ENCODE measurements at regions not wholly inside any gene's neighbourhood (a gene's known extent, or its start where the extent isn't known, plus 50 kb on each side); places are given as distances from the start of the nearest gene placed in this dataset.

DNA sequence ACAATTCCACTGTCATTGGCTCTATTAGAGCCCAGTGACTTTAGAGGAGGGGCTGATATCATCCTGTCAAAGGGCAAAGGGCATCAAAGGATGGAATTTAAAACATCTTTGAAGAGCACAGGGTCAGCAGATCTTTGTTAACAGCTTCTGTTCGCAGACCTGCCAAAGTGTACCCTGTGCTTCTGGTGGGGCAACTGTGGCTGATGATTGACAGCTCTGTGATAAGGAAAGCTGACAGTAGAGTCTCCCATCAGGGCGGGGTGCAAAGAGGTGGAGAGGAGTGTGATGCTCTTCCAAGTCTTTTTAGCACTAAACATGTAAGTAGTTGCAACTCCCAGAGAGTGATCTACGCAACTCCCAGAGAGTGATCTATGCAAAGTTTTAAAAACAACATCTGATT is 742.1 kb upstream of the SOX9 start:
- Histone ChIP-seq H3K36me3 (ENCODE audit: control insufficient read depth in 2 of 2, insufficient read depth in 2 of 2, low read length in 1 of 2) (no peaks in the 10 kb centered on the region), H3K27ac (ENCODE audit: low read depth in 1 of 2, low read length in 1 of 2) (no peak overlapping the region), H3K4me3 (ENCODE audit: low read length in 2 of 2) (no peak overlapping the region), H3K9me3 (ENCODE audit: control insufficient read depth in 2 of 2, insufficient read depth in 1 of 2, low read length in 1 of 2) (no peaks in the 10 kb centered on the region), H3K4me1 (ENCODE audit: control insufficient read depth in 2 of 2, insufficient read depth in 2 of 2, low read length in 2 of 2) (no peaks in the 10 kb centered on the region), H3K27me3 (ENCODE audit: control insufficient read depth in 2 of 2, insufficient read depth in 1 of 2, low read length in 1 of 2) (no peaks in the 10 kb centered on the region)
- no peak for DNase-seq (ENCODE audit: low read depth in 6 of 9, low spot score in 9 of 9)
- 86% methylated on average over 3 of the region's 3 CpGs for WGBS

DNA sequence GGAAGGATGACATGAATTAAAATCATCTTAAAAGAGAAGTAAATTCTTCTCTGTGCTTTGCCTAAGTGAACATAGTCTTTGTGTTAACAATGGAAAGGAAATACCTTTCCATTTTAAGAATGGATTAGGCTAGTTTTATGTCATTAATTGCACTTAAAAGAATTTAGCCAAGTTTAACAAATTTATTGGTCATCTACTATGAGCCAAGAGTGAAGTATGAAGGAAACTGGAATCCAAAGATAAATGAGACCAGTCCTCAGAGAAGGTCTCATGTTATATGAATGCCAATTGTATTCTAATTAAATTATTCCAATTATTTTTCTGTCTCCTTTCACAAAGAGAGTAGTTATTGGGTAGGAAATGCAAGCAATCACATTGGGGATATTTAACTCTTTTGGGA is 741.3 kb upstream of the SOX9 start:
- Histone ChIP-seq H3K9me3 (ENCODE audit: control insufficient read depth in 2 of 2, insufficient read depth in 1 of 2, low read length in 1 of 2) (no peaks in the 10 kb centered on the region), H3K36me3 (ENCODE audit: control insufficient read depth in 2 of 2, insufficient read depth in 2 of 2, low read length in 1 of 2) (no peaks in the 10 kb centered on the region)

DNA sequence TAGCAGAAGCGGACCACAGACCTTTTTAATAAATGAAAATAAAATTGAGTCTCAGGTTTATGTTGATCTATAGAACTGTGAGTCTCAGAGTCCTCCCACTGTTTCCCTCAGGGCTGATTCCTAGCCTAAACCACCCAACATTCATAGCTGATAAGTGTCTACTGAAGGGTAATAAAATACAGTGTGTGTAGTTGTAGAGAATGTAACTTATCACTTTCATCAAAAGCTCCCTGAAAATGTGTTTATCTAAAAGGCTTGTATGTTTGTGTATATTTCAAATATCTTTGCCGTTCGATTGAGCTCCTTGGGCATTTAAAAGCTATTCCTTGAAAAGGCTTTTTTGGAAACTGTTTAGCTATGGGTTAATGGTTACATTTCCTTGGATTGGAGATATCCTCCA is 740.3 kb upstream of the SOX9 start:
- WGBS: 86% methylated on average over 3 of the region's 3 CpGs
- H3K36me3 ChIP-seq (ENCODE audit: control insufficient read depth in 2 of 2, insufficient read depth in 2 of 2, low read length in 1 of 2): no peaks in the 10 kb centered on the region
- H3K27me3 ChIP-seq (ENCODE audit: control insufficient read depth in 2 of 2, insufficient read depth in 1 of 2, low read length in 1 of 2): no peaks in the 10 kb centered on the region
- no peaks in the 10 kb centered on the region for H3K9me3 ChIP-seq (ENCODE audit: control insufficient read depth in 2 of 2, insufficient read depth in 1 of 2, low read length in 1 of 2)
- no peaks in the 10 kb centered on the region for H3K4me1 ChIP-seq (ENCODE audit: control insufficient read depth in 2 of 2, insufficient read depth in 2 of 2, low read length in 2 of 2)
- no peak overlapping the region for H3K4me3 ChIP-seq (ENCODE audit: low read length in 2 of 2)
- no peak for DNase-seq (ENCODE audit: low read depth in 6 of 9, low spot score in 9 of 9)
- no peak overlapping the region for H3K27ac ChIP-seq (ENCODE audit: low read depth in 1 of 2, low read length in 1 of 2)

More for the DNA sequence above, 741.3 kb upstream of the SOX9 start:
- no peaks in the 10 kb centered on the region for H3K4me1 ChIP-seq (ENCODE audit: control insufficient read depth in 2 of 2, insufficient read depth in 2 of 2, low read length in 2 of 2)
- H3K4me3 ChIP-seq (ENCODE audit: low read length in 2 of 2): no peak overlapping the region
- H3K27ac ChIP-seq (ENCODE audit: low read depth in 1 of 2, low read length in 1 of 2): no peak overlapping the region
- no peak for DNase-seq (ENCODE audit: low read depth in 6 of 9, low spot score in 9 of 9)
- no peaks in the 10 kb centered on the region for H3K27me3 ChIP-seq (ENCODE audit: control insufficient read depth in 2 of 2, insufficient read depth in 1 of 2, low read length in 1 of 2)

DNA sequence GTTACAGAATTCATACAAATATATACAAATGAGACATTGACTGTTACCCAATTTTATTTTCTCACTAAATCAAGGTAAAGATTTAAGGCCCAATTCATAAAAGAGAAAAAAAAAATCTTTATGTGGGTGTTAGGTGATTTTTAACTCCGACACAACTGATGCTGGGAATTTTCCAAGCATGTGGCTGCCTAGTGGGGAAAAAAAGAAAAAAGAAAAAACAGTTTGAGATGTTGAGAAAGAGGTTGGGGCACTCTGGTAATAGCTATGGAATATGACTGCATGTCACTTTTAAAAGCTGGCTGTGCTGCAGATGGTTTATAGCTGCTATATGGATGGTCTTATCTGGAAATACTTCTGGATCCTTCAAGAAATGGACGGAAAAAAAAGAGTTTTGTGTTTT is 739.9 kb upstream of the SOX9 start:
- no peaks in the 10 kb centered on the region for H3K4me1 ChIP-seq (ENCODE audit: control insufficient read depth in 2 of 2, insufficient read depth in 2 of 2, low read length in 2 of 2)
- no peaks in the 10 kb centered on the region for H3K27me3 ChIP-seq (ENCODE audit: control insufficient read depth in 2 of 2, insufficient read depth in 1 of 2, low read length in 1 of 2)
- H3K4me3 ChIP-seq (ENCODE audit: low read length in 2 of 2): no peak overlapping the region
- DNase-seq (ENCODE audit: low read depth in 6 of 9, low spot score in 9 of 9): no peak
- WGBS: 71% methylated on average over 2 of the region's 2 CpGs
- no peak overlapping the region for H3K27ac ChIP-seq (ENCODE audit: low read depth in 1 of 2, low read length in 1 of 2)
- H3K9me3 ChIP-seq (ENCODE audit: control insufficient read depth in 2 of 2, insufficient read depth in 1 of 2, low read length in 1 of 2): no peaks in the 10 kb centered on the region
- H3K36me3 ChIP-seq (ENCODE audit: control insufficient read depth in 2 of 2, insufficient read depth in 2 of 2, low read length in 1 of 2): no peaks in the 10 kb centered on the region

DNA sequence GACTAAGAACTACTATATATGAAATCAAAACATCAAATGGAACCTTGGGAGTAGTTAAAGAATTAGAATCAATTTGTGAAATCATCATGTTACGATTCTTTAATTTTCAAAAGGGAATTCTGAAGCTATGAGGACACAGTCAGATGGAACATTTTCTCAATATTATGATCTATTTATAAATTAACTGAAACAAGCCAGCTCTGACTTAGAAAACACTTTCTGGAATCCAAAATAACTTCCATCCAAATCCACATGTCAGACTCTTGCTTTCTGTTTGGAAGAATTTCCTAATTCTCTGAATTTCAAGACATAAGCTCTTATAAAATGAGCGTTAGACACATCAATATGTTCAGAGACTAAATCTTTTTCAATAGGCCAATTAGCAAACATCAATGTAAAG is 737.7 kb upstream of the SOX9 start:
- 94% methylated on average over 2 of the region's 2 CpGs for WGBS
- Histone ChIP-seq H3K36me3 (ENCODE audit: control insufficient read depth in 2 of 2, insufficient read depth in 2 of 2, low read length in 1 of 2) (no peaks in the 10 kb centered on the region), H3K27me3 (ENCODE audit: control insufficient read depth in 2 of 2, insufficient read depth in 1 of 2, low read length in 1 of 2) (no peaks in the 10 kb centered on the region), H3K9me3 (ENCODE audit: control insufficient read depth in 2 of 2, insufficient read depth in 1 of 2, low read length in 1 of 2) (no peaks in the 10 kb centered on the region), H3K4me3 (ENCODE audit: low read length in 2 of 2) (no peak overlapping the region), H3K4me1 (ENCODE audit: control insufficient read depth in 2 of 2, insufficient read depth in 2 of 2, low read length in 2 of 2) (no peaks in the 10 kb centered on the region), H3K27ac (ENCODE audit: low read depth in 1 of 2, low read length in 1 of 2) (no peak overlapping the region)
- DNase-seq (ENCODE audit: low read depth in 6 of 9, low spot score in 9 of 9): no peak

DNA sequence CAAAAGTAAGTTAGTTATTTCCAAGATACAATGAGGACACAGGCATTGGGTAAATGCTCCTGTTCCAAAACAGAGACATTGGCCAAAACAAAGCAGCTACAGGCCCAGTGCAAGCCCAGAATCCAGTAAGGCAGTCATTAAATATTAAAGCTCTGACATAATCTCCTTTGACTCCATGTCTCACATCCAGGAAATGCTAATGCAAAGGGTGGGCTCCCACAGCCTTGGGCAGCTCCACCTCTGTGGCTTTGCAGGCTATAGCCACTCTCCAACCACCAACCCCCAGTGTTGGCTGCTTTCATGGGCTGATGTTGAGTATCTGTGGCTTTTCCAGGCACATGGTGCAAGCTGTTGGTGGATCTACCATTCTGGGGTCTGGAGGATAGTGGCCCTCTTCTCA is 733.4 kb upstream of the SOX9 start:
- Histone ChIP-seq H3K4me3 (ENCODE audit: low read length in 2 of 2) (no peak overlapping the region), H3K27me3 (ENCODE audit: control insufficient read depth in 2 of 2, insufficient read depth in 1 of 2, low read length in 1 of 2) (no peaks in the 10 kb centered on the region), H3K36me3 (ENCODE audit: control insufficient read depth in 2 of 2, insufficient read depth in 2 of 2, low read length in 1 of 2) (no peaks in the 10 kb centered on the region), H3K4me1 (ENCODE audit: control insufficient read depth in 2 of 2, insufficient read depth in 2 of 2, low read length in 2 of 2) (no peaks in the 10 kb centered on the region), H3K27ac (ENCODE audit: low read depth in 1 of 2, low read length in 1 of 2) (no peak overlapping the region), H3K9me3 (ENCODE audit: control insufficient read depth in 2 of 2, insufficient read depth in 1 of 2, low read length in 1 of 2) (no peaks in the 10 kb centered on the region)
- no peak for DNase-seq (ENCODE audit: low read depth in 6 of 9, low spot score in 9 of 9)

DNA sequence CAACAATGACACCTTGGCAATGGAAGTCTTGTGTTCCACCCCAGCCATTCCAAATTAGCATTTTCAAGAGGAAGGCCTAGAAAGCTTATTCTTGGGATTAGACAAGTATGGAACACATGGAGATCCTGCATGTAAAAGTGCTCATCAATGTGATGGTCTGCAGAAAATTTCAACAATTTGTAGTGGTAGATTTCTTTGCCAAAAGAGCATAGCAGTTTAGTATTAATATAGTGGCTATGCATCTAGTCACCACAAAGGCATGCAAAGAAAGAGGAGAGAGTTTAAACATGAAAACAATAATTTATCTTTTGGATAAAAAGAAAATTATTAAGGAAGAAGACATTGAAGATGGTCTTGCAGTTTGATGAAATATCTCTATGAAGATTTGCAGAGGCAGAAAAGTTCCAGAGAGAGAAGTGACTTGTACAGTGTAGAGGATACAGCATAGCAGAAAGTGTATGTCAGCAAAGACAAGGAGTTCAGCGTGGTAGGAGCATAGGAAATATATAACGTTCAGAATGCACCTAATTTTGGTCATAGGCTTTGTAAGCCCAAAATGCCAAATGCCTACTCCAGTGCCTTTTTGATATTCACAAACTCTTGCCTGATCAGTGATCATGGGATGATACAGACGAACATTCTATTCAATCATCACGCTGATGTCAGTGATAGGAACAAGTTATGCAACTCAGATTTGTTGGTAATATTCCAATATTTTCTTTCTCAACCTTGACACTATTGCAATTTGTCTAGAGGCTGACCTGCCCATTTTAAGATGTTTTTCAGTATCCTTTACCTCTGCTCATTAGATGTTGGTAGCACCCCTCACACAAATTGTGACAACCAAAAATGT is 727.9 kb upstream of the SOX9 start:
- WGBS: 88% methylated on average over 4 of the region's 4 CpGs
- DNase-seq (ENCODE audit: low read depth in 6 of 9, low spot score in 9 of 9): no peak
- Histone ChIP-seq H3K4me1 (ENCODE audit: control insufficient read depth in 2 of 2, insufficient read depth in 2 of 2, low read length in 2 of 2) (no peaks in the 10 kb centered on the region), H3K9me3 (ENCODE audit: control insufficient read depth in 2 of 2, insufficient read depth in 1 of 2, low read length in 1 of 2) (no peaks in the 10 kb centered on the region), H3K4me3 (ENCODE audit: low read length in 2 of 2) (no peak overlapping the region), H3K27me3 (ENCODE audit: control insufficient read depth in 2 of 2, insufficient read depth in 1 of 2, low read length in 1 of 2) (no peaks in the 10 kb centered on the region), H3K36me3 (ENCODE audit: control insufficient read depth in 2 of 2, insufficient read depth in 2 of 2, low read length in 1 of 2) (no peaks in the 10 kb centered on the region), H3K27ac (ENCODE audit: low read depth in 1 of 2, low read length in 1 of 2) (no peak overlapping the region)

DNA sequence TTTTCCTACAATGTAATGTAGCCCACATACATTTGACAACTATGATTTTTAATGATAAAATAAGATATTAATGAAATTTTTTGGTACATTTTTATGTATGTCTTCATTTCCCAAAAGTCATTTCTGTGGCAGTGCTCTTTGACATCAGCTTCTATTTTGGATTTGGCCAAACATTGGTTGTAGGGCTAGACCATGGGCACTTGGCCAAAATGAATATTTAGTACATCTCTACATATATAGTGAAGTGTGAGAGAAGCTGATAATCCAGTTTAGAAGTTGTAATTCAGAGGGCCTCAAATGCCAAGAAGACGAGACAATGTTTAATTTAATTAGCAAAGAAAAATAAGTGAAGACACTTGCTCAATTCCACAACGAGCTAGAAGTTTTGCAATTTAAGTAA is 724.9 kb upstream of the SOX9 start:
- WGBS: 85% methylated on average over 2 of the region's 2 CpGs
- Histone ChIP-seq H3K4me3 (ENCODE audit: low read length in 2 of 2) (no peak overlapping the region), H3K36me3 (ENCODE audit: control insufficient read depth in 2 of 2, insufficient read depth in 2 of 2, low read length in 1 of 2) (no peaks in the 10 kb centered on the region), H3K27me3 (ENCODE audit: control insufficient read depth in 2 of 2, insufficient read depth in 1 of 2, low read length in 1 of 2) (no peaks in the 10 kb centered on the region), H3K4me1 (ENCODE audit: control insufficient read depth in 2 of 2, insufficient read depth in 2 of 2, low read length in 2 of 2) (no peaks in the 10 kb centered on the region), H3K27ac (ENCODE audit: low read depth in 1 of 2, low read length in 1 of 2) (no peak overlapping the region), H3K9me3 (ENCODE audit: control insufficient read depth in 2 of 2, insufficient read depth in 1 of 2, low read length in 1 of 2) (no peaks in the 10 kb centered on the region)
- no peak for DNase-seq (ENCODE audit: low read depth in 6 of 9, low spot score in 9 of 9)

DNA sequence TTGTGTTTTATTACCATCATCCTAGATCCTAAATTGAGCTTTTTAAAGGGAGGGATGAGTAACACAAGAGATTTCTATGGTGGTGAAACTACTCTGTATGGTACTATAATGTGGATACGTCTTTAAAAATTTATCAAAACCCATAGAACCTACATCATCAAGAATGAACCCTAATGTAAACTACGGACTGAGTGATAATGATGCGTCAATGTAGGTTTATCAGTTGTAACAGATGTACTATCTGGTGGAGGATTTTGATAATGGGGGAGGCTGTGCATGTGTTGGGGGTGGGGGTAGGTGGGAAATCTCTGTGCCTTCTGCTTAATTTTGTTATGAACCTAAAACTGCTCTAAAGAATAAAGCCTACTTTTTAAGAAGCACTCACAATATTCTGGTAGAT is 724.1 kb upstream of the SOX9 start:
- DNase-seq (ENCODE audit: low read depth in 6 of 9, low spot score in 9 of 9): no peak
- 96% methylated on average over 3 of the region's 3 CpGs for WGBS
- H3K4me1 ChIP-seq (ENCODE audit: control insufficient read depth in 2 of 2, insufficient read depth in 2 of 2, low read length in 2 of 2): no peaks in the 10 kb centered on the region
- no peak overlapping the region for H3K27ac ChIP-seq (ENCODE audit: low read depth in 1 of 2, low read length in 1 of 2)
- no peaks in the 10 kb centered on the region for H3K9me3 ChIP-seq (ENCODE audit: control insufficient read depth in 2 of 2, insufficient read depth in 1 of 2, low read length in 1 of 2)
- no peaks in the 10 kb centered on the region for H3K36me3 ChIP-seq (ENCODE audit: control insufficient read depth in 2 of 2, insufficient read depth in 2 of 2, low read length in 1 of 2)
- H3K4me3 ChIP-seq (ENCODE audit: low read length in 2 of 2): no peak overlapping the region
- H3K27me3 ChIP-seq (ENCODE audit: control insufficient read depth in 2 of 2, insufficient read depth in 1 of 2, low read length in 1 of 2): no peaks in the 10 kb centered on the region
